H1 (cell line): ENCODE measurements at regions not wholly inside any gene's neighbourhood (a gene's known extent, or its start where the extent isn't known, plus 50 kb on each side); places are given as distances from the start of the nearest gene placed in this dataset.

Source experiments
- CTCF ChIA-PET: fragments of 300-600 bp; sonication (Branson Sonifier 250); formaldehyde crosslinking; loops from one replicate; lab custom pipeline; 2021; ENCODE audit not compliant: partially characterized antibody; lab: Charles Lee
- POLR2A ChIA-PET: fragments of 300-600 bp; sonication (Branson Sonifier 250); formaldehyde crosslinking; loops from one replicate; lab custom pipeline; 2021; ENCODE audit warnings: inconsistent platforms; ENCODE audit not compliant: partially characterized antibody; lab: Charles Lee
- DNase-seq, 2 experiments: peaks; one replicate each; pipeline versions ENCODE4 v3.0.0 to v3.0.0-alpha.2; 2010 to 2022; ENCODE audit warnings: low spot score in 2 of 2, low read depth in 1 of 2, mixed read lengths in 1 of 2
- FAIRE-seq: peaks from 2 replicates; lab custom pipeline; 2011; peaks lifted over from hg19 to GRCh38; lab: Jason Lieb, UNC
- H2AFZ ChIP-seq: 2 replicates; pipeline ENCODE4 v1.8.1; 2012; ENCODE audit warnings: low read length, inconsistent platforms
- H2AK5ac ChIP-seq: 2 replicates; pipeline ENCODE4 v1.6.1; 2013; ENCODE audit warnings: low read depth, low read length
- H2BK120ac ChIP-seq: replicated peaks from 2 replicates; pipeline ENCODE3; 2013; ENCODE audit warnings: low read depth, low read length, inconsistent platforms
- H2BK12ac ChIP-seq: 2 replicates; pipeline ENCODE4 v1.6.1; 2013; ENCODE audit warnings: low read depth, low read length
- H2BK15ac ChIP-seq: 2 replicates; pipeline ENCODE4 v1.6.1; 2013; ENCODE audit warnings: low read length
- H2BK20ac ChIP-seq: 2 replicates; pipeline ENCODE4 v1.6.1; 2013; ENCODE audit warnings: low read length
- H2BK5ac ChIP-seq: 2 replicates; pipeline ENCODE4 v1.6.1; 2013; ENCODE audit warnings: low read depth, low read length
- H3K14ac ChIP-seq: 2 replicates; pipeline ENCODE4 v1.6.1; 2013; ENCODE audit warnings: inconsistent platforms; ENCODE audit not compliant: insufficient read length
- H3K18ac ChIP-seq: 2 replicates; pipeline ENCODE4 v1.6.1; 2013; ENCODE audit warnings: low read length; ENCODE audit errors: extremely low read depth
- H3K23ac ChIP-seq: 2 replicates; pipeline ENCODE4 v1.6.1; 2013; ENCODE audit warnings: inconsistent platforms; ENCODE audit not compliant: insufficient read length
- H3K23me2 ChIP-seq: 2 replicates; pipeline ENCODE4 v1.6.1; 2013; ENCODE audit warnings: low read depth, low read length
- H3K27ac ChIP-seq: 2 replicates; pipeline ENCODE4 v1.6.1; 2011; ENCODE audit warnings: low read depth, low read length, inconsistent platforms
- H3K27me3 ChIP-seq, 4 experiments: replicated peaks in 1 of 4; 1 replicate in 1 of 4; 2 replicates in 3 of 4; pipeline versions ENCODE4 v1.6.1 to v1.8.1; 2011 to 2013; ENCODE audit warnings: low read length in 3 of 4, mild to moderate bottlenecking in 3 of 4, inconsistent platforms in 2 of 4, mixed read lengths in 2 of 4, moderate library complexity in 1 of 4; ENCODE audit not compliant: control insufficient read depth in 3 of 4, insufficient read depth in 3 of 4; ENCODE audit errors: extremely low read depth in 1 of 4
- H3K36me3 ChIP-seq, 4 experiments: 2 replicates each; pipeline versions ENCODE4 v1.6.1 to v1.8.1; 2011 to 2013; ENCODE audit warnings: mild to moderate bottlenecking in 4 of 4, low read length in 3 of 4, moderate library complexity in 2 of 4, control low read depth in 1 of 4, inconsistent platforms in 1 of 4; ENCODE audit not compliant: insufficient read depth in 4 of 4, control insufficient read depth in 2 of 4
- H3K4ac ChIP-seq: replicated peaks from 2 replicates; pipeline ENCODE3; 2013; ENCODE audit warnings: low read length, low read depth, mixed read lengths, inconsistent platforms; ENCODE audit not compliant: insufficient read length
- H3K4me1 ChIP-seq, 4 experiments: replicated peaks in 1 of 4; 1 replicate in 1 of 4; 2 replicates in 3 of 4; pipeline versions ENCODE4 v1.6.1 to v1.8.1; 2011 to 2013; ENCODE audit warnings: low read length in 3 of 4, inconsistent platforms in 2 of 4, mixed read lengths in 1 of 4; ENCODE audit not compliant: insufficient read depth in 4 of 4, control insufficient read depth in 3 of 4
- H3K4me2 ChIP-seq, 2 experiments: 2 replicates each; pipeline versions ENCODE4 v1.6.1 to v1.8.1; 2011 to 2013; ENCODE audit warnings: low read depth in 2 of 2, low read length in 2 of 2, control low read depth in 1 of 2, inconsistent platforms in 1 of 2, mild to moderate bottlenecking in 1 of 2; ENCODE audit not compliant: insufficient read depth in 1 of 2
- H3K4me3 ChIP-seq, 4 experiments: fragments of 200-600, 300-600 bp in 1 of 4; sonication (generic), shearing (Covaris generic), sonication (Bioruptor Twin) in 1 of 4; 2 replicates each; pipeline versions ENCODE4 v1.5.1 to v1.8.1; 2011 to 2016; ENCODE audit warnings: low read length in 4 of 4, low read depth in 3 of 4, control low read depth in 2 of 4, inconsistent platforms in 2 of 4, mild to moderate bottlenecking in 2 of 4, mixed read lengths in 1 of 4, moderate library complexity in 1 of 4; ENCODE audit not compliant: insufficient read depth in 2 of 4; ENCODE audit errors: extremely low read depth in 1 of 4
- H3K56ac ChIP-seq: replicated peaks from 2 replicates; pipeline ENCODE3; 2013; ENCODE audit warnings: low read depth, mild to moderate bottlenecking, mixed read lengths, low read length, inconsistent platforms; ENCODE audit not compliant: insufficient read length
- H3K79me1 ChIP-seq: 2 replicates; pipeline ENCODE4 v1.6.1; 2013; ENCODE audit warnings: low read depth, low read length, control low read depth
- H3K79me2 ChIP-seq, 2 experiments: 2 replicates each; pipeline versions ENCODE4 v1.6.1 to v1.8.1; 2012 to 2013; ENCODE audit warnings: low read length in 2 of 2, mild to moderate bottlenecking in 2 of 2, inconsistent platforms in 1 of 2; ENCODE audit not compliant: insufficient read depth in 2 of 2, control insufficient read depth in 1 of 2
- H3K9ac ChIP-seq, 4 experiments: replicated peaks in 1 of 4; 1 replicate in 1 of 4; 2 replicates in 3 of 4; pipeline versions ENCODE4 v1.6.1 to v1.8.1; 2011 to 2013; ENCODE audit warnings: low read depth in 3 of 4, low read length in 3 of 4, control low read depth in 2 of 4, mild to moderate bottlenecking in 2 of 4, moderate library complexity in 2 of 4, inconsistent platforms in 1 of 4; ENCODE audit errors: extremely low read depth in 1 of 4
- H3K9me3 ChIP-seq, 2 experiments: 2 replicates each; pipeline versions ENCODE4 v1.6.1 to v1.8.1; 2012 to 2013; ENCODE audit warnings: mild to moderate bottlenecking in 2 of 2, moderate library complexity in 2 of 2, control low read depth in 1 of 2, inconsistent platforms in 1 of 2, low read depth in 1 of 2, low read length in 1 of 2, mixed read lengths in 1 of 2; ENCODE audit not compliant: insufficient read depth in 2 of 2
- H4K20me1 ChIP-seq, 2 experiments: replicated peaks in 1 of 2; 2 replicates each; pipeline versions ENCODE3 to v1.8.1; 2011 to 2013; ENCODE audit warnings: inconsistent platforms in 2 of 2, low read length in 2 of 2, mild to moderate bottlenecking in 1 of 2; ENCODE audit not compliant: insufficient read depth in 2 of 2, control insufficient read depth in 1 of 2
- H4K5ac ChIP-seq: 2 replicates; pipeline ENCODE4 v1.6.1; 2013; ENCODE audit warnings: low read length, low read depth, mixed read lengths, inconsistent platforms; ENCODE audit not compliant: insufficient read length
- H4K8ac ChIP-seq: 2 replicates; pipeline ENCODE4 v1.8.0; 2013; ENCODE audit warnings: mild to moderate bottlenecking, moderate library complexity, low read length, inconsistent platforms; ENCODE audit not compliant: insufficient read depth; ENCODE audit errors: extremely low read depth
- H4K91ac ChIP-seq: replicated peaks from 2 replicates; pipeline ENCODE3; 2013; ENCODE audit warnings: low read length, mixed read lengths, inconsistent platforms; ENCODE audit not compliant: insufficient read length
- POLR2AphosphoS5 ChIP-seq: IDR thresholded peaks from 2 replicates; pipeline ENCODE4 v1.6.1; 2011; ENCODE audit warnings: low read depth, low read length
- WGBS, 2 experiments: shearing (Covaris generic) in 1 of 2; methylation state at CpG; one replicate each; pipeline versions ENCODE4 v1.1.6 to v1.1.7; 2013 to 2015; ENCODE audit warnings: low lambda C conversion rate in 2 of 2, mixed read lengths in 2 of 2, inconsistent platforms in 1 of 2, low coverage in 1 of 2, missing lambda C conversion rate in 1 of 2; ENCODE audit not compliant: insufficient replicate concordance in 2 of 2, insufficient coverage in 1 of 2, insufficient read length in 1 of 2; ENCODE audit errors: extremely low coverage in 1 of 2, missing lambda C conversion rate in 1 of 2; 5-methylcytosine and 5-hydroxymethylcytosine counted together

GRCh38 chr4:100268789-100269188 is 78.5 kb upstream of the DDIT4L start:
- H4K91ac ChIP-seq, result no peak overlapping the region
- no peak overlapping the region for H2BK5ac ChIP-seq
- no peak overlapping the region for H3K9ac ChIP-seq
- H3K27me3 ChIP-seq, result no peaks in the 10 kb centered on the region
- DNase-seq, result no peak
- no peak overlapping the region for H3K18ac ChIP-seq
- no peaks in the 10 kb centered on the region for H3K79me2 ChIP-seq
- TF ChIP-seq POLR2AphosphoS5, result no peak
- no peak overlapping the region for H3K27ac ChIP-seq
- H3K4me3 ChIP-seq, result no peak overlapping the region
- no peak overlapping the region for H3K56ac ChIP-seq
- no peak overlapping the region for H2AFZ ChIP-seq
- no peaks in the 10 kb centered on the region for H4K20me1 ChIP-seq
- no peak overlapping the region for H2BK15ac ChIP-seq
- POLR2A ChIA-PET, result no interaction called here
- H2BK120ac ChIP-seq, result no peak overlapping the region
- no peak overlapping the region for H2BK12ac ChIP-seq
- 96% methylated on average over 2 of the region's 2 CpGs; no CpG with 5 or more reads in 1 of the 2 experiments for WGBS, 2 experiments
- no peak overlapping the region for H2AK5ac ChIP-seq
- H3K23me2 ChIP-seq, result no peaks in the 10 kb centered on the region
- no peak overlapping the region for H3K4ac ChIP-seq
- H4K5ac ChIP-seq, result no peak overlapping the region
- CTCF ChIA-PET, result no interaction called here
- no peak for FAIRE-seq
- H3K14ac ChIP-seq, result no peak overlapping the region
- H4K8ac ChIP-seq, result no peak overlapping the region
- H3K23ac ChIP-seq, result no peak overlapping the region
- H2BK20ac ChIP-seq, result no peak overlapping the region
- H3K79me1 ChIP-seq, result no peaks in the 10 kb centered on the region
- H3K4me1 ChIP-seq, result no peaks in the 10 kb centered on the region
- no peak overlapping the region for H3K4me2 ChIP-seq
- H3K9me3 ChIP-seq, result peaks cover 4 to 12% of the 10 kb centered on the region in 2 experiments; a peak in 1 of 4 replicates
- H3K36me3 ChIP-seq, result no peaks in the 10 kb centered on the region
